HepG2 (cell line): ENCODE measurements at regions not wholly inside any gene's neighbourhood (a gene's known extent, or its start where the extent isn't known, plus 50 kb on each side); places are given as distances from the start of the nearest gene placed in this dataset.

Experiments used
- ATAC-seq: fragments of 200-7000 bp; cut with Tn5 transposase; 3 replicates; pipeline ENCODE4 v1.9.1; 2020; ENCODE audit warnings: mild to moderate bottlenecking, moderate library complexity
- BruUV-seq: library from RNA; stranded (reverse); fragments of 400-500 nt; replicated peaks from 2 replicates; lab custom pipeline; 2021; lab: Mats Ljungman, UMichigan
- CTCF ChIA-PET: fragments of 300-600 bp; formaldehyde crosslinking; extraction: SDS; loops from one replicate; lab custom pipeline; 2021; ENCODE audit warnings: low total read pairs, inconsistent platforms, low intra/inter-chr PET ratio; lab: Yijun Ruan, JAX
- POLR2A ChIA-PET: fragments of 350-600 bp; sonication (Branson Sonifier 250); formaldehyde crosslinking; loops from one replicate; lab custom pipeline; 2020; ENCODE audit warnings: antibody characterized with exemption, inconsistent platforms; lab: Yijun Ruan, JAX
- DNase-seq: peaks from one replicate; pipeline ENCODE4 v3.0.0-alpha.2; 2015; ENCODE audit warnings: low spot score
- FAIRE-seq: peaks from 3 replicates; lab custom pipeline; 2011; peaks lifted over from hg19 to GRCh38; lab: Jason Lieb, UNC
- H2AFZ ChIP-seq: one replicate; pipeline ENCODE4 v1.6.1; 2011; ENCODE audit warnings: low read length, inconsistent platforms
- H3K27ac ChIP-seq: fragments of 300-600 bp; 3 replicates; pipeline ENCODE4 v1.8.0; 2011; ENCODE audit warnings: mixed run types, mild to moderate bottlenecking, mixed read lengths, low read length, inconsistent platforms; ENCODE audit not compliant: insufficient read depth; ENCODE audit errors: extremely low read length
- H3K27me3 ChIP-seq, 2 experiments: fragments of 200-600 bp in 1 of 2; 2 replicates in 1 of 2; 3 replicates in 1 of 2; pipeline versions ENCODE4 v1.6.0 to v1.8.0; 2011; ENCODE audit warnings: low read length in 2 of 2, mild to moderate bottlenecking in 2 of 2, moderate library complexity in 2 of 2, inconsistent platforms in 1 of 2; ENCODE audit not compliant: insufficient read depth in 2 of 2, control insufficient read depth in 1 of 2
- H3K36me3 ChIP-seq, 2 experiments: fragments of 200-600 bp in 1 of 2; replicated peaks in 1 of 2; 2 replicates in 1 of 2; 3 replicates in 1 of 2; pipeline versions ENCODE4 v1.5.1 to v1.8.0; 2011; ENCODE audit warnings: low read length in 2 of 2, inconsistent platforms in 1 of 2; ENCODE audit not compliant: insufficient read depth in 2 of 2, control insufficient read depth in 1 of 2
- H3K4me1 ChIP-seq: 2 replicates; pipeline ENCODE4 v1.5.1; 2012; ENCODE audit warnings: low read length, inconsistent platforms; ENCODE audit not compliant: insufficient read depth
- H3K4me2 ChIP-seq: 2 replicates; pipeline ENCODE4 v1.6.0; 2011; ENCODE audit warnings: low read depth, low read length, inconsistent platforms
- H3K4me3 ChIP-seq, 3 experiments: fragments of 200-600 bp in 1 of 3; sonication (generic), shearing (Covaris generic) in 1 of 3; replicated peaks in 1 of 3; 2 replicates each; pipeline ENCODE4 v1.5.1; 2011 to 2016; ENCODE audit warnings: low read length in 3 of 3, inconsistent platforms in 2 of 3, low read depth in 2 of 3, mild to moderate bottlenecking in 2 of 3, control low read depth in 1 of 3, mixed read lengths in 1 of 3; ENCODE audit not compliant: insufficient read depth in 1 of 3
- H3K79me2 ChIP-seq: one replicate; pipeline ENCODE4 v1.6.1; 2011; ENCODE audit warnings: low read length, inconsistent platforms; ENCODE audit not compliant: insufficient read depth
- H3K9ac ChIP-seq: 2 replicates; pipeline ENCODE4 v1.6.0; 2011; ENCODE audit warnings: mild to moderate bottlenecking, low read depth, low read length, inconsistent platforms; ENCODE audit not compliant: insufficient read depth
- H3K9me3 ChIP-seq: 2 replicates; pipeline ENCODE4 v1.5.1; 2012; ENCODE audit warnings: mild to moderate bottlenecking, low read length
- H4K20me1 ChIP-seq: 2 replicates; pipeline ENCODE4 v1.6.0; 2011; ENCODE audit warnings: inconsistent platforms, mild to moderate bottlenecking, low read length, moderate library complexity; ENCODE audit not compliant: insufficient read depth
- HOXA5 ChIP-seq: sonication (generic); formaldehyde crosslinking; IDR thresholded peaks from 2 replicates; pipeline ENCODE4 v1.4.0; 2020; ENCODE audit warnings: missing genetic modification reagents
- IRX3 ChIP-seq: sonication (generic); formaldehyde crosslinking; IDR thresholded peaks from 2 replicates; pipeline ENCODE4 v1.8.1; 2023; ENCODE audit warnings: mild to moderate bottlenecking, low read depth, missing genetic modification reagents, borderline replicate concordance
- JARID2 ChIP-seq: sonication (generic); formaldehyde crosslinking; IDR thresholded peaks from 2 replicates; pipeline ENCODE4 v1.8.1; 2023; ENCODE audit warnings: missing genetic modification reagents, inconsistent platforms; ENCODE audit not compliant: insufficient replicate concordance
- MYNN ChIP-seq: sonication (generic); formaldehyde crosslinking; IDR thresholded peaks from 2 replicates; pipeline ENCODE4 v1.4.0; 2020; ENCODE audit warnings: mild to moderate bottlenecking, low read depth, missing genetic modification reagents
- SP4 ChIP-seq: sonication (generic); formaldehyde crosslinking; IDR thresholded peaks from 2 replicates; pipeline ENCODE4 v1.8.1; 2023; ENCODE audit warnings: mild to moderate bottlenecking, missing genetic modification reagents
- TBX3 ChIP-seq: fragments of 450-650 bp; IDR thresholded peaks from 2 replicates; pipeline ENCODE4 v1.6.1; 2017; ENCODE audit warnings: antibody characterized with exemption, mild to moderate bottlenecking, inconsistent platforms, borderline replicate concordance
- ZNF224 ChIP-seq: sonication (generic); formaldehyde crosslinking; IDR thresholded peaks from 2 replicates; pipeline ENCODE4 v1.5.0; 2020; ENCODE audit warnings: mild to moderate bottlenecking, missing genetic modification reagents
- ZNF343 ChIP-seq: sonication (generic); formaldehyde crosslinking; IDR thresholded peaks from 2 replicates; pipeline ENCODE4 v1.4.0; 2020; ENCODE audit warnings: mild to moderate bottlenecking, missing genetic modification reagents
- ZNF713 ChIP-seq: sonication (generic); formaldehyde crosslinking; IDR thresholded peaks from 2 replicates; pipeline ENCODE4 v1.4.0; 2020; ENCODE audit warnings: mild to moderate bottlenecking, missing genetic modification reagents
- ZNF75D ChIP-seq: sonication (generic); formaldehyde crosslinking; IDR thresholded peaks from 2 replicates; pipeline ENCODE4 v1.8.1; 2023; ENCODE audit warnings: missing genetic modification reagents, mild to moderate bottlenecking, borderline replicate concordance
- ZNF782 ChIP-seq: sonication (generic); formaldehyde crosslinking; IDR thresholded peaks from 2 replicates; pipeline ENCODE4 v1.4.0; 2020; ENCODE audit warnings: missing genetic modification reagents, mild to moderate bottlenecking, borderline replicate concordance
- ZNF841 ChIP-seq: sonication (generic); formaldehyde crosslinking; IDR thresholded peaks from 2 replicates; pipeline ENCODE4 v1.8.1; 2023; ENCODE audit warnings: missing genetic modification reagents, borderline replicate concordance
- WGBS: methylation state at CpG from one replicate; pipeline ENCODE4 v1.1.6; 2017; ENCODE audit warnings: low lambda C conversion rate; 5-methylcytosine and 5-hydroxymethylcytosine counted together
- in situ Hi-C: cut with HindIII; loops from 2 replicates; pipeline ENCODE4 v1.10.0; 2017; ENCODE audit warnings: low pct_unique_long_range_greater_than_20kb; ENCODE audit not compliant: extremely low pct_ligation_motif_present
- intact Hi-C: fragments of 100-400 bp; cut with micrococcal nuclease; formaldehyde crosslinking; loops from one replicate; pipeline ENCODE4 v1.10.0; 2022; ENCODE audit not compliant: unreplicated experiment
- TF ChIP-seq, protein P1 (sequence below): IDR thresholded peaks from 2 replicates; pipeline ENCODE4 v1.6.1; 2016; ENCODE audit warnings: missing biosample characterization, missing genetic modification reagents, low read depth

DNA sequence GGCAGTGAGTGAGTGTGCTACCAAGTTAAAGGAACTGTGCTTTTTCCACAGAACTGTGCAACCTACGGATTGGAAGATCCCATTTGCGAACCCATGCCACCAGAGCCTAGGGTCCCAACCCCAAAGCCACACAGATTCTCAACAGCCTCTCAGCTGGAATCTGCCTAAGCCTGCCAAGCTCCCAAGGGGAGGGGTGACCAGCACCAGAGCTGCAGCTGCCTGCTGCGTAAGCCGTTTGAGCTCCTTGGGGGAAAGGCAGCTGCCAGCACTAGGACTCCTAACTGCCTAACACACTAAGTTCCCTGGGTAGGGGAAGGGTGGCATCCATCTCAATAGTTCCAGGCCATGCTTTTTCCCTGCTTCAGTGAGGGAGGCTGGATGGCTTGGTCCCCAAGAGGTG is 738.1 kb upstream of the PRKX start:
- Histone ChIP-seq H3K9me3 (peaks cover 17% of the 10 kb centered on the region; the same call in 1 of the 2 replicates), H3K4me1 (no peaks in the 10 kb centered on the region), H3K79me2 (no peaks in the 10 kb centered on the region), H3K27ac (no peak overlapping the region), H3K27me3 (no peaks in the 10 kb centered on the region), H3K4me2 (no peak overlapping the region), H3K36me3 (no peaks in the 10 kb centered on the region), H4K20me1 (no peaks in the 10 kb centered on the region), H3K9ac (no peak overlapping the region), H3K4me3 (no peak overlapping the region), H2AFZ (no peak overlapping the region)
- in situ Hi-C loops: no loop called here
- DNase-seq (no peak), FAIRE-seq (no peak), ATAC-seq (no peak)
- intact Hi-C loops: no loop called here
- BruUV-seq: no TSS peak
- no peak for TF ChIP-seq ZNF343 (CRISPR knock-in tag)
- no peak for TF ChIP-seq ZNF713
- TF ChIP-seq ZNF224 (CRISPR knock-in tag): no peak
- TF ChIP-seq TBX3: no peak
- TF ChIP-seq ZNF841 (CRISPR knock-in tag): no peak
- TF ChIP-seq, protein P1, sequence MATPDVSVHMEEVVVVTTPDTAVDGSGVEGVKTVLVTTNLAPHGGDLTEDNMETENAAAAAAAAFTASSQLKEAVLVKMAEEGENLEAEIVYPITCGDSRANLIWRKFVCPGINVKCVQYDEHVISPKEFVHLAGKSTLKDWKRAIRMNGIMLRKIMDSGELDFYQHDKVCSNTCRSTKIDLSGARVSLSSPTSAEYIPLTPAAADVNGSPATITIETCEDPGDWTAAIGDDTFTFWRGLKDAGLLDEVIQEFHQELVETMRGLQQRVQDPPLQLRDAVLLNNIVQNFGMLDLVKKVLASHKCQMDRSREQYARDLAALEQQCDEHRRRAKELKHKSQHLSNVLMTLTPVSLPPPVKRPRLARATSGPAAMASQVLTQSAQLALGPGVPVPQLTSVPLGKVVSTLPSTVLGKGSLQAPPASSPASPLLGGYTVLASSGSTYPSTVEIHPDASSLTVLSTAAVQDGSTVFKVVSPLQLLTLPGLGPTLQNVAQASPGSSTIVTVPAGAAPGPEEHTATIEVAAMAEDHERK (CRISPR knock-in tag): no peak
- TF ChIP-seq JARID2 (CRISPR knock-in tag): no peak
- no peak for TF ChIP-seq IRX3 (CRISPR knock-in tag)
- TF ChIP-seq MYNN (CRISPR knock-in tag): no peak
- TF ChIP-seq ZNF75D (CRISPR knock-in tag): no peak
- TF ChIP-seq ZNF782: no peak
- TF ChIP-seq HOXA5 (CRISPR knock-in tag): no peak
- no peak for TF ChIP-seq SP4 (CRISPR knock-in tag)
- ChIA-PET CTCF (no interaction called here), POLR2A (no interaction called here)
- no CpG with 5 or more reads among the region's 4 CpGs for WGBS
